DOHH2 (cell line): ENCODE measurements at regions not wholly inside any gene's neighbourhood (a gene's known extent, or its start where the extent isn't known, plus 50 kb on each side); places are given as distances from the start of the nearest gene placed in this dataset.

Experiments used
- H3F3A ChIP-seq: fragments of 200-600 bp; sonication (generic), shearing (Covaris generic); 2 replicates; pipeline ENCODE4 v1.6.0; 2016; ENCODE audit warnings: antibody characterized with exemption, mild to moderate bottlenecking; ENCODE audit not compliant: control insufficient read depth, insufficient read depth
- H3K27ac ChIP-seq: fragments of 200-600 bp; sonication (generic); 2 replicates; pipeline ENCODE4 v1.5.1; 2014; ENCODE audit warnings: low read depth, mild to moderate bottlenecking, low read length, moderate library complexity
- H3K27me3 ChIP-seq: fragments of 200-600 bp; sonication (generic); 2 replicates; pipeline ENCODE4 v1.6.1; 2014; ENCODE audit warnings: mild to moderate bottlenecking, low read length, mixed read lengths; ENCODE audit not compliant: control insufficient read depth
- H3K36me3 ChIP-seq: fragments of 200-600 bp; sonication (generic); 2 replicates; pipeline ENCODE4 v1.6.1; 2014; ENCODE audit warnings: mild to moderate bottlenecking, low read length, moderate library complexity, mixed read lengths; ENCODE audit not compliant: control insufficient read depth
- H3K4me1 ChIP-seq: fragments of 200-600 bp; sonication (generic); 2 replicates; pipeline ENCODE4 v1.6.1; 2014; ENCODE audit warnings: mild to moderate bottlenecking, low read length, mixed read lengths; ENCODE audit not compliant: control insufficient read depth
- H3K4me2 ChIP-seq: fragments of 200-600 bp; sonication (generic); 2 replicates; pipeline ENCODE4 v1.6.0; 2014; ENCODE audit warnings: mild to moderate bottlenecking, low read length, moderate library complexity
- H3K4me3 ChIP-seq: fragments of 200-600 bp; sonication (generic); 2 replicates; pipeline ENCODE4 v1.5.1; 2014; ENCODE audit warnings: mild to moderate bottlenecking, low read length, mixed read lengths
- H3K79me2 ChIP-seq: fragments of 200-600 bp; sonication (generic); 2 replicates; pipeline ENCODE4 v1.6.1; 2014; ENCODE audit warnings: mild to moderate bottlenecking, low read length, mixed read lengths; ENCODE audit not compliant: control insufficient read depth
- H3K9me2 ChIP-seq: fragments of 200-600 bp; sonication (generic); replicated peaks from 2 replicates; pipeline ENCODE4 v1.6.1; 2014; ENCODE audit warnings: mild to moderate bottlenecking, low read length, mixed read lengths; ENCODE audit not compliant: control insufficient read depth
- H3K9me3 ChIP-seq: fragments of 200-600 bp; sonication (generic); 2 replicates; pipeline ENCODE4 v1.6.1; 2014; ENCODE audit warnings: antibody characterized with exemption, low read length, mixed read lengths; ENCODE audit not compliant: control insufficient read depth, insufficient read depth
- H4K20me1 ChIP-seq: fragments of 200-600 bp; sonication (generic); 2 replicates; pipeline ENCODE4 v1.6.0; 2014; ENCODE audit warnings: low read depth, mild to moderate bottlenecking, antibody characterized with exemption, low read length, moderate library complexity; ENCODE audit not compliant: control insufficient read depth, insufficient read depth
- CTCF ChIP-seq: fragments of 200-600 bp; sonication (generic); IDR thresholded peaks from one replicate; pipeline ENCODE4 v1.5.1; 2014; ENCODE audit warnings: antibody characterized with exemption, mild to moderate bottlenecking, low read depth, low read length; ENCODE audit not compliant: poor library complexity, severe bottlenecking
- EZH2phosphoT487 ChIP-seq: fragments of 200-600 bp; sonication (generic); IDR thresholded peaks from 2 replicates; pipeline ENCODE4 v1.6.1; 2017; ENCODE audit warnings: borderline replicate concordance, mild to moderate bottlenecking, antibody characterized with exemption, low read length, moderate library complexity, mixed read lengths

DNA sequence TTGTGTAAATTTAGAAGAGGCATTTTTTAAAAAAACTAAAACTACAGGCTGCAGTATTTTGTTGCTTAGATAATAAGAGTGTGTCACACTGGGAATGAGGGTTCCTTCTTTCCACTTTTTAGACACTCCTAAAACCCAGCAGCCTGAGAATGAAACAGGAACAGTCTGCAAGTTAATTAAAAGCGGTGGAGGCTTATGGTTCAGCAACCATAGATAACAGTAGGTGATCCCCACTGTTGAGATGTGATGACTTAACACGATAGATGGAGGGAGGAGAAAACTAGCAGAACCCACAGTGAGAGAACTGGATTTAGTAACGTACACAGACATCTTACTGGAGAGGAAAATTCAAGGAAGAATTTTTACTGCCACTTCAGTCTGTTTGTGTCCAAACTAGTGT lies 767.3 kb downstream of the C4orf33 start:
- H3F3A ChIP-seq, result no peaks in the 10 kb centered on the region
- H3K27me3 ChIP-seq, result no peaks in the 10 kb centered on the region
- H3K9me3 ChIP-seq, result no peaks in the 10 kb centered on the region
- no peaks in the 10 kb centered on the region for H3K4me1 ChIP-seq
- H3K9me2 ChIP-seq, result no peaks in the 10 kb centered on the region
- H3K36me3 ChIP-seq, result no peaks in the 10 kb centered on the region
- no peak overlapping the region for H3K27ac ChIP-seq
- no peaks in the 10 kb centered on the region for H4K20me1 ChIP-seq
- no peaks in the 10 kb centered on the region for H3K79me2 ChIP-seq
- no peak overlapping the region for H3K4me3 ChIP-seq
- no peak for TF ChIP-seq EZH2phosphoT487
- no peak for TF ChIP-seq CTCF
- no peak overlapping the region for H3K4me2 ChIP-seq

DNA sequence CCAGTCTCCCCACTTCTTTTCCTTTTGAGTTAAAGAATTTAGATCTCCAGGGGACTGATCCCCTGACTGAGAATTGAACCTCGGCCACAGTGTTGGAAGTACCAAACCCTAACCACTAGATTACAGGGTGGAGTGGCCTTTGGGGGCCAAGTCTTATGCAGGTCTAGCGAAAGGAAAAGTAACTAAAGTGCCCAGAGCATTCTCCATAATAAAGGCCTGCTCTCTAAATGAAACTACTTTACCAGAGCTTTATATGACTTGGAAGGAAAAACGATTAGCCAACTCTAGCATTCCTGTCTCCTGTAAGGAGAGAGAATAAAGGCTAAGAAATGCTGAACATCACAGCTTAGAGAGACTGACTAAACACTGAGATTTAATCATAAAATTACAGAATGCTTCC lies 788.0 kb downstream of the C4orf33 start:
- Histone ChIP-seq H3K79me2 (no peaks in the 10 kb centered on the region), H3K27me3 (no peaks in the 10 kb centered on the region), H3F3A (no peaks in the 10 kb centered on the region), H3K27ac (no peak overlapping the region), H3K4me1 (no peaks in the 10 kb centered on the region), H3K9me2 (no peaks in the 10 kb centered on the region), H3K4me2 (no peak overlapping the region), H3K36me3 (no peaks in the 10 kb centered on the region), H3K4me3 (no peak overlapping the region), H4K20me1 (no peaks in the 10 kb centered on the region), H3K9me3 (no peaks in the 10 kb centered on the region)
- TF ChIP-seq EZH2phosphoT487 (no peak), CTCF (no peak)

DNA sequence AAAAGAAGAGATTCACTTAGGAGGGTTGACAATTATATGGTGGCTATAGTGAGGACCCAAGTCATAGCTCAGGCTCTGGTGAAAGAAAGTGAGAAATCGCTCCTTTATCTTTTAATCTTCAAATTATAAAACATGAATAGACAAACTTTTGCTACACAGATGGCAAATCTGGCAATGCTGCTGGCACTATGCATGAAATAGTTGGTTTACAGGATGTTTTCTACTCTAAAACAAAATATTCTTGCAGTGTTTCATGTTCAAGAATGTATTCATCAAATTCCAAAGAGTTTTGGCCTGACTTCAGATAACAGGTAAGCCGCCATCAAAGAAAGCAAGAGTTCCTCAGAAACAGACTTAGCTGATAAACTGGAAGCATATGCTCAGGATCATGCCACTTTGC lies 801.2 kb downstream of the C4orf33 start:
- no peaks in the 10 kb centered on the region for H3K36me3 ChIP-seq
- H3K9me2 ChIP-seq, result no peaks in the 10 kb centered on the region
- no peak overlapping the region for H3K4me2 ChIP-seq
- no peaks in the 10 kb centered on the region for H3K27me3 ChIP-seq
- H3K4me1 ChIP-seq, result no peaks in the 10 kb centered on the region
- no peaks in the 10 kb centered on the region for H3K9me3 ChIP-seq
- H3K27ac ChIP-seq, result no peak overlapping the region
- no peaks in the 10 kb centered on the region for H3F3A ChIP-seq
- H4K20me1 ChIP-seq, result no peaks in the 10 kb centered on the region
- H3K4me3 ChIP-seq, result no peak overlapping the region
- TF ChIP-seq CTCF (no peak), EZH2phosphoT487 (no peak)
- H3K79me2 ChIP-seq, result no peaks in the 10 kb centered on the region

DNA sequence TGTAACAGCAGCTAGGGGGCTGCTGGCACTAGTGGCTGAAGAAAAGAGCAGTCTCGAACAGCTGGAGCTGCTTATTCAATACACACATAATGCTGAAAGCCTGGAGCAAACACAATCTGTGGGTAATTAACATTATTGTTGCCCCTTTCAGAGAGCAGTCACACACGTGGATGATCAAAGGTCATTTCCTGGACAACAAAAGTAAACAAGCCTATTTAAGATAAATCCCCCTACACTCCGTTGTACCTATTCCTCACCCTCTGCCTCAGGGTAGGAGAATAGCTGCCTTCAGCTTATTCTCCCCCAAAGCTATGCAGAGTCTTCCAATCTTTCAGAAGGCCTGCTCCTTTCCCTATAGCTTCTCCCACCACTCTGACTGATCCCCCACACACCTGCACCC lies 803.9 kb downstream of the C4orf33 start:
- Histone ChIP-seq H3K4me2 (no peak overlapping the region), H3K9me2 (no peaks in the 10 kb centered on the region), H3K9me3 (no peaks in the 10 kb centered on the region), H3K27ac (no peak overlapping the region), H3F3A (no peaks in the 10 kb centered on the region), H3K27me3 (no peaks in the 10 kb centered on the region), H3K36me3 (no peaks in the 10 kb centered on the region), H4K20me1 (no peaks in the 10 kb centered on the region), H3K79me2 (no peaks in the 10 kb centered on the region), H3K4me1 (no peaks in the 10 kb centered on the region), H3K4me3 (no peak overlapping the region)
- TF ChIP-seq EZH2phosphoT487, result no peak
- no peak for TF ChIP-seq CTCF
